ENCODE measurements at regions not wholly inside any gene's neighbourhood (a gene's known extent, or its start where the extent isn't known, plus 50 kb on each side); places are given as distances from the start of the nearest gene placed in this dataset.

GRCh38 chr13:22506096-22506691 lies 674.6 kb upstream of the SGCG start:
- no peak for TF ChIP-seq POLR2A (IDR thresholded peaks at IDR 0.05; ENCODE audit: low read length)
- no peak for TF ChIP-seq GATA1 (IDR thresholded peaks at IDR 0.05; ENCODE audit: low read depth, low read length)
